A549 (cell line): ENCODE measurements at regions not wholly inside any gene's neighbourhood (a gene's known extent, or its start where the extent isn't known, plus 50 kb on each side); places are given as distances from the start of the nearest gene placed in this dataset.

Experiments used
- POLR2A ChIP-seq: IDR thresholded peaks from 2 replicates; pipeline ENCODE4 v1.6.1; 2012; ENCODE audit warnings: mild to moderate bottlenecking, low read length
- TF ChIP-seq, protein P1 (sequence below): fragments of >200 bp; sonication (Bioruptor Twin); formaldehyde crosslinking; IDR thresholded peaks from 3 replicates; pipeline ENCODE4 v1.5.1; 2016

GRCh38 chr3:84042399-84043106, 916.2 kb upstream of the CADM2 start:
- TF ChIP-seq, protein P1, sequence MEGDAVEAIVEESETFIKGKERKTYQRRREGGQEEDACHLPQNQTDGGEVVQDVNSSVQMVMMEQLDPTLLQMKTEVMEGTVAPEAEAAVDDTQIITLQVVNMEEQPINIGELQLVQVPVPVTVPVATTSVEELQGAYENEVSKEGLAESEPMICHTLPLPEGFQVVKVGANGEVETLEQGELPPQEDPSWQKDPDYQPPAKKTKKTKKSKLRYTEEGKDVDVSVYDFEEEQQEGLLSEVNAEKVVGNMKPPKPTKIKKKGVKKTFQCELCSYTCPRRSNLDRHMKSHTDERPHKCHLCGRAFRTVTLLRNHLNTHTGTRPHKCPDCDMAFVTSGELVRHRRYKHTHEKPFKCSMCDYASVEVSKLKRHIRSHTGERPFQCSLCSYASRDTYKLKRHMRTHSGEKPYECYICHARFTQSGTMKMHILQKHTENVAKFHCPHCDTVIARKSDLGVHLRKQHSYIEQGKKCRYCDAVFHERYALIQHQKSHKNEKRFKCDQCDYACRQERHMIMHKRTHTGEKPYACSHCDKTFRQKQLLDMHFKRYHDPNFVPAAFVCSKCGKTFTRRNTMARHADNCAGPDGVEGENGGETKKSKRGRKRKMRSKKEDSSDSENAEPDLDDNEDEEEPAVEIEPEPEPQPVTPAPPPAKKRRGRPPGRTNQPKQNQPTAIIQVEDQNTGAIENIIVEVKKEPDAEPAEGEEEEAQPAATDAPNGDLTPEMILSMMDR: no peak
- TF ChIP-seq POLR2A: no peak
